CD4-positive, alpha-beta T cell (primary cell): ENCODE measurements at regions not wholly inside any gene's neighbourhood (a gene's known extent, or its start where the extent isn't known, plus 50 kb on each side); places are given as distances from the start of the nearest gene placed in this dataset.
A peak's percentile ranks its signal among the peaks of the same experiment; 100 is the strongest.
"Not testable (repeated sequence)": the region's sequence is repeated elsewhere in the genome, so short reads cannot be mapped to it uniquely, and the experiment has no call there.

Experiments
- ATAC-seq: fragments of 200-7000 bp; cut with Tn5 transposase; one replicate; pipeline ENCODE4 v1.10.0; 2022; ENCODE audit warnings: mild to moderate bottlenecking; ENCODE audit not compliant: poor library complexity
- CTCF ChIA-PET: fragments of 350-600 bp; sonication (Branson Sonifier 250); formaldehyde crosslinking; loops from one replicate; lab custom pipeline; 2021; ENCODE audit warnings: antibody characterized with exemption, inconsistent platforms; lab: Charles Lee
- POLR2A ChIA-PET: fragments of 350-600 bp; sonication (Branson Sonifier 250); formaldehyde crosslinking; loops from one replicate; lab custom pipeline; 2021; ENCODE audit warnings: antibody characterized with exemption, inconsistent platforms; lab: Charles Lee
- DNase-seq, 14 experiments: peaks; one replicate each; pipeline ENCODE4 v3.0.0-alpha.2; 2013 to 2020; ENCODE audit warnings: mixed read lengths in 2 of 14
- H3K27ac ChIP-seq, 2 donors: one replicate each; pipeline versions ENCODE4 v1.5.1 to v1.7.0; 2013; ENCODE audit warnings: low read length in 2 of 2, low read depth in 1 of 2, mild to moderate bottlenecking in 1 of 2
- H3K27me3 ChIP-seq, 2 experiments: 1 replicate in 1 of 2; 2 replicates in 1 of 2; pipeline versions ENCODE4 v1.6.1 to v1.7.0; 2013; ENCODE audit warnings: low read length in 2 of 2, control low read depth in 1 of 2, mild to moderate bottlenecking in 1 of 2, moderate library complexity in 1 of 2; ENCODE audit not compliant: insufficient read depth in 2 of 2, control insufficient read depth in 1 of 2
- H3K36me3 ChIP-seq: one replicate; pipeline ENCODE4 v1.6.1; 2013; ENCODE audit warnings: low read length, control low read depth; ENCODE audit not compliant: insufficient read depth
- H3K4me1 ChIP-seq: one replicate; pipeline ENCODE4 v1.6.1; 2013; ENCODE audit warnings: low read length, control low read depth; ENCODE audit not compliant: insufficient read depth
- H3K4me3 ChIP-seq: one replicate; pipeline ENCODE4 v1.5.1; 2013; ENCODE audit warnings: mild to moderate bottlenecking, low read length, moderate library complexity
- H3K9me3 ChIP-seq, 2 experiments: 1 replicate in 1 of 2; 2 replicates in 1 of 2; pipeline versions ENCODE4 v1.6.1 to v1.7.0; 2013; ENCODE audit warnings: low read length in 2 of 2, mild to moderate bottlenecking in 2 of 2, control low read depth in 1 of 2, moderate library complexity in 1 of 2; ENCODE audit not compliant: control insufficient read depth in 1 of 2, insufficient read depth in 1 of 2
- H3K27ac Mint-ChIP-seq: one replicate; pipeline ENCODE4 v1.8.0; 2020; ENCODE audit warnings: mixed read lengths
- H3K27me3 Mint-ChIP-seq: one replicate; pipeline ENCODE4 v1.8.0; 2021; ENCODE audit warnings: mixed read lengths
- H3K36me3 Mint-ChIP-seq: one replicate; pipeline ENCODE4 v1.8.0; 2021; ENCODE audit warnings: low read depth, mixed read lengths
- H3K4me1 Mint-ChIP-seq: one replicate; pipeline ENCODE4 v1.8.0; 2021; ENCODE audit warnings: low read depth, mixed read lengths
- H3K4me3 Mint-ChIP-seq: one replicate; pipeline ENCODE4 v1.8.0; 2020; ENCODE audit warnings: mild to moderate bottlenecking, mixed read lengths
- H3K9me3 Mint-ChIP-seq: one replicate; pipeline ENCODE4 v1.8.0; 2020; ENCODE audit warnings: mixed read lengths
- intact Hi-C, 2 experiments: fragments of 100-400 bp; cut with DNase I in 1 of 2; cut with micrococcal nuclease in 1 of 2; formaldehyde crosslinking; loops; one replicate each; pipeline versions ENCODE4 v1.15.1 to v1.9.0; 2023 to 2025; cut with DNase I, micrococcal nuclease
- TF ChIP-seq, protein P1 (sequence below): fragments of 200-600 bp; IDR thresholded peaks from one replicate; pipeline ENCODE4 v1.8.0; 2022; ENCODE audit warnings: antibody characterized with exemption, mild to moderate bottlenecking

DNA sequence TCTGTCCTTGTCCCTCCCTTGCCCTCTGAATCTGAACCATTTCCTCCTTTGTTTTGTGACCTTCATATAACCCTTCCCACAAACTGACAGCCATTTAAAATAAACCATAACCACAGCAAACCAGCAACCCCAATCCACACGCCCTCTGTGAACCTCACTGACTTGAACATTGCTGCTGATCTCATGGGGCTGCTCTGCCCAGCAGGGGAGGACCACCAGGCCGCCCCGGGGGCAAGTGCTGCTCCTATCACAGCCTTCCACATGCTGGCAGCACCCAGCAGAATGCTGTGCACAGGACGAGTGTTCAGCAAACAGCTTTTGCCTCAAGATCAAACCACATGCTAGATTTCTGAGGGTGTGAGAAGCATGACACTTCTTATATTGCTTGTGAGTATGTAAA, 73.9 kb upstream of the UXS1 start:
- H3K4me3 Mint-ChIP-seq = no peak overlapping the region
- no peak overlapping the region for H3K4me3 ChIP-seq
- POLR2A ChIA-PET = no interaction called here
- no peaks in the 10 kb centered on the region for H3K9me3 ChIP-seq
- no peaks in the 10 kb centered on the region for H3K36me3 Mint-ChIP-seq
- no peak overlapping the region for H3K27ac Mint-ChIP-seq
- TF ChIP-seq, protein P1, sequence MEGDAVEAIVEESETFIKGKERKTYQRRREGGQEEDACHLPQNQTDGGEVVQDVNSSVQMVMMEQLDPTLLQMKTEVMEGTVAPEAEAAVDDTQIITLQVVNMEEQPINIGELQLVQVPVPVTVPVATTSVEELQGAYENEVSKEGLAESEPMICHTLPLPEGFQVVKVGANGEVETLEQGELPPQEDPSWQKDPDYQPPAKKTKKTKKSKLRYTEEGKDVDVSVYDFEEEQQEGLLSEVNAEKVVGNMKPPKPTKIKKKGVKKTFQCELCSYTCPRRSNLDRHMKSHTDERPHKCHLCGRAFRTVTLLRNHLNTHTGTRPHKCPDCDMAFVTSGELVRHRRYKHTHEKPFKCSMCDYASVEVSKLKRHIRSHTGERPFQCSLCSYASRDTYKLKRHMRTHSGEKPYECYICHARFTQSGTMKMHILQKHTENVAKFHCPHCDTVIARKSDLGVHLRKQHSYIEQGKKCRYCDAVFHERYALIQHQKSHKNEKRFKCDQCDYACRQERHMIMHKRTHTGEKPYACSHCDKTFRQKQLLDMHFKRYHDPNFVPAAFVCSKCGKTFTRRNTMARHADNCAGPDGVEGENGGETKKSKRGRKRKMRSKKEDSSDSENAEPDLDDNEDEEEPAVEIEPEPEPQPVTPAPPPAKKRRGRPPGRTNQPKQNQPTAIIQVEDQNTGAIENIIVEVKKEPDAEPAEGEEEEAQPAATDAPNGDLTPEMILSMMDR = no peak
- peaks cover 29% of the 10 kb centered on the region for H3K27me3 Mint-ChIP-seq
- DNase-seq (peak in 1 of 14 experiments; percentile 48), ATAC-seq (no peak)
- peaks cover 14% of the 10 kb centered on the region for H3K4me1 ChIP-seq
- H3K27ac ChIP-seq = no peak overlapping the region
- intact Hi-C loops = no loop called here
- H3K9me3 Mint-ChIP-seq = no peaks in the 10 kb centered on the region
- H3K36me3 ChIP-seq = no peaks in the 10 kb centered on the region
- H3K4me1 Mint-ChIP-seq = peaks cover 17% of the 10 kb centered on the region
- peaks cover 0 to 8% of the 10 kb centered on the region in 2 experiments for H3K27me3 ChIP-seq
- CTCF ChIA-PET = no interaction called here

DNA sequence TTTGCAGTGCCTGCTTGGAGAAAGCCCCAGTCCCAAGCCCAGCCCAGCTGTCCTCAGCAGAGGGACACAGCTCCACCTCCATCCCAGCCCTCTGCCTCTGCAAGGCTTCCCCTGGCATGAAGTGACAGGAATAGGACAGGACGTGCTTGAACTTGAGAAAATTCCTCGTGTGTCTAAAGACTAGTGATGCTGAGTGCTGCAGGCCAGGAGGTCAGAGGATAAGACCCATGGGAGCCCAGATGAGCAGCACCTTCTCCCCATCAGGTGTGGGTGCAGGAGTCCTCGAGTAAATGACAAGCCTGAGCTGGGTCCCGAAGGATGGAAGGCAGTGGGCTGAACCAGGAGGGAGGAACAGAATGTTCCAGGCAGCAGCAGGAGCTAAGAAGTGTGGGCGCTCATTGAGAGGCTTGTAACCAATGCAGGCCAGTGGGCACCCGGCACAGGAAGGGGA, 67.8 kb upstream of the UXS1 start:
- POLR2A ChIA-PET = no interaction called here
- intact Hi-C loops = no loop called here
- no peak overlapping the region for H3K4me3 Mint-ChIP-seq
- H3K4me1 ChIP-seq = no peaks in the 10 kb centered on the region
- H3K36me3 Mint-ChIP-seq = no peaks in the 10 kb centered on the region
- H3K27me3 ChIP-seq = no peaks in the 10 kb centered on the region
- no peak overlapping the region for H3K27ac ChIP-seq
- H3K9me3 Mint-ChIP-seq = no peaks in the 10 kb centered on the region
- TF ChIP-seq, protein P1 = no peak
- no peak overlapping the region for H3K27ac Mint-ChIP-seq
- no peaks in the 10 kb centered on the region for H3K27me3 Mint-ChIP-seq
- DNase-seq = no peak
- no peaks in the 10 kb centered on the region for H3K36me3 ChIP-seq
- no peaks in the 10 kb centered on the region for H3K9me3 ChIP-seq
- H3K4me3 ChIP-seq = no peak overlapping the region
- CTCF ChIA-PET = no interaction called here
- no peaks in the 10 kb centered on the region for H3K4me1 Mint-ChIP-seq
- no peak for ATAC-seq

DNA sequence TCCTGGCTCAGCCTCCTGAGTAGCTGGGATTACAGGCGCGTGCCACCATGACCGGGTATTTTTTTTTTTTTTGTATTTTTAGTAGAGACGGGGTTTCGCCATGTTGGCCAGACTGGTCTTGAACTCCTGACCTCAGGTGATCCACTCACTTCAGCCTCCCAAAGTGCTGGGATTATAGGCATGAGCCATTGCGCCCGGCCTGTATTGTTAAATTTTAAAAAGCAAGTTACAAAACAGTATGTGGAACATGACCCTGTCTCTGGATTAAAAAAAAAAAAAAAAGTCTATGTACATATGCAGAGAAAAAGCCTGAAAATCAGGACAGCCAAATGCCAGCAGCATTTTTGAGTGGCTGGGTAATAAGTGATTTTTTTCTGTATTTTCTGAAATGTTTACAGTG, 64.8 kb upstream of the UXS1 start:
- POLR2A ChIA-PET, H3K27me3 ChIP-seq, H3K36me3 Mint-ChIP-seq, H3K4me3 ChIP-seq, H3K9me3 Mint-ChIP-seq, ATAC-seq, H3K36me3 ChIP-seq, DNase-seq, H3K4me3 Mint-ChIP-seq, CTCF ChIA-PET, H3K27ac ChIP-seq, H3K27me3 Mint-ChIP-seq, intact Hi-C loops, H3K27ac Mint-ChIP-seq, H3K4me1 ChIP-seq, H3K9me3 ChIP-seq, H3K4me1 Mint-ChIP-seq: not testable (repeated sequence)

DNA sequence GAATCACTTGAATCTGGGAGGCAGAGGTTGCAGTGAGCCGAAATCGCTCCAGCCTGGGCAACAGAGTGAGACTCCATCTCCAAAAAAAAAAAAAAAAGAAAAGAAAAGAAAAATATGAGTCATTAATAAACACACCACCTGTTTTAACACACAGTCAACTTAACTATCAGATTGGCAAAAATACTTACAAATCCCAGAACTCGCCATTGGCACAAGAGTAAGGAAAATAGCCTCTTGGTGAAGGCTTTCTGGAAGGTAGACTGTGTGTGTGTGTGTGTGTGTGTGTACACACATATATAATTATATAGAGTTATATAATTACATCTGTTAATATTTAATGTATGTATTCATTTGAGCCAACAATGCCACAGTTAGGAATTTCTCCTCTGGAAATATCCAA, 63.7 kb upstream of the UXS1 start:
- Histone ChIP-seq H3K36me3 (no peaks in the 10 kb centered on the region), H3K4me3 (no peak overlapping the region), H3K4me1 (no peaks in the 10 kb centered on the region), H3K9me3 (no peaks in the 10 kb centered on the region), H3K27ac (no peak overlapping the region), H3K27me3 (no peaks in the 10 kb centered on the region)
- ATAC-seq (no peak), DNase-seq (no peak)
- ChIA-PET CTCF (no interaction called here), POLR2A (no interaction called here)
- Mint-ChIP-seq H3K27me3 (no peaks in the 10 kb centered on the region), H3K9me3 (no peaks in the 10 kb centered on the region), H3K4me3 (no peak overlapping the region), H3K36me3 (no peaks in the 10 kb centered on the region), H3K4me1 (no peaks in the 10 kb centered on the region), H3K27ac (no peak overlapping the region)
- intact Hi-C loops = no loop called here
- TF ChIP-seq, protein P1 = no peak
